SK-N-SH (cell line): ENCODE measurements at regions not wholly inside any gene's neighbourhood (a gene's known extent, or its start where the extent isn't known, plus 50 kb on each side); places are given as distances from the start of the nearest gene placed in this dataset.

Experiments used
- CTCF ChIA-PET: fragments of 300-600, 350-600 bp; formaldehyde crosslinking; extraction: SDS; loops from one replicate; lab custom pipeline; 2021; lab: Yijun Ruan, JAX
- POLR2A ChIA-PET: fragments of 350-600 bp; sonication (Branson Sonifier 250); formaldehyde crosslinking; extraction: SDS; loops from one replicate; lab custom pipeline; 2020; ENCODE audit warnings: antibody characterized with exemption, inconsistent platforms; lab: Yijun Ruan, JAX
- DNase-seq: peaks from one replicate; pipeline ENCODE4 v3.0.0; 2012
- H2AFZ ChIP-seq: fragments of 200-600 bp; sonication (generic); 2 replicates; pipeline ENCODE4 v1.8.1; 2016; ENCODE audit warnings: antibody characterized with exemption, mild to moderate bottlenecking, low read depth
- H3F3A ChIP-seq: fragments of 200-600 bp; sonication (generic); replicated peaks from 2 replicates; pipeline ENCODE3; 2016; ENCODE audit warnings: antibody characterized with exemption, mild to moderate bottlenecking; ENCODE audit not compliant: insufficient read depth
- H3K27ac ChIP-seq, 2 experiments: fragments of 200-500 bp in 1 of 2; fragments of 200-600 bp in 1 of 2; sonication (Bioruptor generic) in 1 of 2; sonication (generic), shearing (Covaris generic) in 1 of 2; 2 replicates each; pipeline versions ENCODE4 v1.5.1 to v1.6.1; 2014 to 2016; ENCODE audit warnings: low read depth in 2 of 2, inconsistent platforms in 1 of 2, low read length in 1 of 2, mild to moderate bottlenecking in 1 of 2, mixed read lengths in 1 of 2
- H3K27me3 ChIP-seq: fragments of 200-600 bp; sonication (generic), shearing (Covaris generic); 2 replicates; pipeline ENCODE4 v1.6.1; 2016; ENCODE audit warnings: mixed run types; ENCODE audit not compliant: insufficient read depth
- H3K36me3 ChIP-seq, 2 experiments: fragments of 200-500 bp in 1 of 2; fragments of 200-600 bp in 1 of 2; sonication (Bioruptor generic) in 1 of 2; sonication (generic) in 1 of 2; replicated peaks in 1 of 2; 2 replicates each; pipeline versions ENCODE3 to v1.5.1; 2014 to 2016; ENCODE audit warnings: low read length in 1 of 2, mild to moderate bottlenecking in 1 of 2; ENCODE audit not compliant: insufficient read depth in 2 of 2, control insufficient read depth in 1 of 2
- H3K4me1 ChIP-seq, 2 experiments: fragments of 200-500 bp in 1 of 2; fragments of 200-600 bp in 1 of 2; sonication (Bioruptor generic) in 1 of 2; sonication (generic), shearing (Covaris generic) in 1 of 2; 2 replicates each; pipeline versions ENCODE4 v1.5.1 to v1.6.1; 2014 to 2016; ENCODE audit warnings: low read depth in 1 of 2, low read length in 1 of 2, mixed run types in 1 of 2; ENCODE audit not compliant: insufficient read depth in 2 of 2, control insufficient read depth in 1 of 2
- H3K4me2 ChIP-seq: fragments of 200-600 bp; sonication (generic), shearing (Covaris generic); 2 replicates; pipeline ENCODE4 v1.6.1; 2017; ENCODE audit warnings: mixed run types
- H3K4me3 ChIP-seq, 2 experiments: fragments of 200-500 bp in 1 of 2; fragments of 200-600 bp in 1 of 2; sonication (Bioruptor generic) in 1 of 2; sonication (generic), shearing (Covaris generic) in 1 of 2; 2 replicates each; pipeline versions ENCODE4 v1.5.1 to v1.8.1; 2014 to 2016; ENCODE audit warnings: low read depth in 2 of 2, inconsistent platforms in 1 of 2, low read length in 1 of 2, mild to moderate bottlenecking in 1 of 2, mixed read lengths in 1 of 2, moderate library complexity in 1 of 2
- H3K79me2 ChIP-seq: fragments of 200-600 bp; sonication (generic); 2 replicates; pipeline ENCODE4 v1.8.1; 2017; ENCODE audit warnings: mild to moderate bottlenecking; ENCODE audit not compliant: insufficient read depth
- H3K9ac ChIP-seq: fragments of 200-600 bp; sonication (generic); 2 replicates; pipeline ENCODE4 v1.6.1; 2017; ENCODE audit warnings: mixed run types
- H3K9me2 ChIP-seq: fragments of 200-600 bp; sonication (generic); 2 replicates; pipeline ENCODE4 v1.6.1; 2017; ENCODE audit warnings: mixed run types
- H3K9me3 ChIP-seq: fragments of 200-600 bp; sonication (generic); 2 replicates; pipeline ENCODE4 v1.6.1; 2017; ENCODE audit warnings: mixed run types, mild to moderate bottlenecking, moderate library complexity
- H4K20me1 ChIP-seq: fragments of 200-600 bp; sonication (generic); 2 replicates; pipeline ENCODE4 v1.6.1; 2017; ENCODE audit warnings: mild to moderate bottlenecking, mixed run types; ENCODE audit not compliant: insufficient read depth
- EZH2phosphoT487 ChIP-seq: fragments of 200-600 bp; sonication (generic); IDR thresholded peaks from 2 replicates; pipeline ENCODE4 v1.6.1; 2017; ENCODE audit warnings: low read depth, mixed run types, mild to moderate bottlenecking, antibody characterized with exemption, moderate library complexity, borderline replicate concordance
- FOXM1 ChIP-seq: IDR thresholded peaks from 2 replicates; pipeline ENCODE4 v1.4.0; 2012; ENCODE audit warnings: low read depth, mild to moderate bottlenecking
- GABPA ChIP-seq: IDR thresholded peaks from 2 replicates; pipeline ENCODE4 v1.4.0; 2012; ENCODE audit warnings: low read depth, mild to moderate bottlenecking
- GATA2 ChIP-seq: sonication (generic); formaldehyde crosslinking; IDR thresholded peaks from 2 replicates; pipeline ENCODE4 v1.5.0; 2020; ENCODE audit warnings: mild to moderate bottlenecking, missing genetic modification reagents
- MEF2A ChIP-seq: IDR thresholded peaks from 2 replicates; pipeline ENCODE4 v1.4.0; 2012; ENCODE audit warnings: low read depth, borderline replicate concordance
- MXI1 ChIP-seq: IDR thresholded peaks from 2 replicates; pipeline ENCODE4 v1.6.1; 2012; ENCODE audit warnings: mild to moderate bottlenecking, low read depth, low read length, improper control_type of control experiment
- NRF1 ChIP-seq: IDR thresholded peaks from 2 replicates; pipeline ENCODE4 v1.6.1; 2012; ENCODE audit warnings: low read depth, mild to moderate bottlenecking, low read length
- POLR2AphosphoS5 ChIP-seq: IDR thresholded peaks from 2 replicates; pipeline ENCODE4 v1.6.1; 2012; ENCODE audit warnings: low read depth, low read length
- RAD21 ChIP-seq: IDR thresholded peaks from 2 replicates; pipeline ENCODE4 v1.6.1; 2012; ENCODE audit warnings: mild to moderate bottlenecking, low read length
- RCOR1 ChIP-seq: fragments of 150-350 bp; IDR thresholded peaks from 2 replicates; pipeline ENCODE4 v1.6.1; 2017; ENCODE audit warnings: antibody characterized with exemption, low read length
- RFX5 ChIP-seq: IDR thresholded peaks from 2 replicates; pipeline ENCODE4 v1.6.1; 2012; ENCODE audit warnings: mild to moderate bottlenecking, improper control_type of control experiment, low read length
- RXRA ChIP-seq: IDR thresholded peaks from 2 replicates; pipeline ENCODE4 v1.4.0; 2012; ENCODE audit warnings: low read depth, mild to moderate bottlenecking, borderline replicate concordance
- TEAD4 ChIP-seq: IDR thresholded peaks from 2 replicates; pipeline ENCODE4 v1.4.0; 2012; ENCODE audit warnings: mild to moderate bottlenecking, borderline replicate concordance; ENCODE audit not compliant: insufficient read depth
- WGBS: methylation state at CpG from one replicate; pipeline ENCODE4 v1.1.6; 2017; ENCODE audit warnings: low lambda C conversion rate; 5-methylcytosine and 5-hydroxymethylcytosine counted together
- TF ChIP-seq, protein P1 (sequence below): fragments of 150-350 bp; IDR thresholded peaks from 2 replicates; pipeline ENCODE4 v1.6.1; 2017; ENCODE audit warnings: antibody characterized with exemption, low read length, low read depth, borderline replicate concordance
- TF ChIP-seq, protein P2 (sequence below): IDR thresholded peaks from 2 replicates; pipeline ENCODE4 v1.4.0; 2012; ENCODE audit warnings: low read depth
- TF ChIP-seq, protein P3 (sequence below): IDR thresholded peaks from 2 replicates; pipeline ENCODE4 v1.4.0; 2012; ENCODE audit warnings: low read depth, borderline replicate concordance
- TF ChIP-seq, protein P4 (sequence below): fragments of 150-350 bp; IDR thresholded peaks from 2 replicates; pipeline ENCODE4 v1.6.1; 2016; ENCODE audit warnings: mild to moderate bottlenecking, low read depth, low read length
- TF ChIP-seq, protein P5 (sequence below): fragments of 200-600 bp; sonication (generic); IDR thresholded peaks from 2 replicates; pipeline ENCODE4 v1.6.1; 2017; ENCODE audit warnings: antibody characterized with exemption, mild to moderate bottlenecking, moderate library complexity
- TF ChIP-seq, protein P6 (sequence below): IDR thresholded peaks from 2 replicates; pipeline ENCODE4 v1.4.0; 2012; ENCODE audit warnings: low read depth, borderline replicate concordance
- TF ChIP-seq, protein P7 (sequence below): IDR thresholded peaks from 2 replicates; pipeline ENCODE4; 2012

DNA sequence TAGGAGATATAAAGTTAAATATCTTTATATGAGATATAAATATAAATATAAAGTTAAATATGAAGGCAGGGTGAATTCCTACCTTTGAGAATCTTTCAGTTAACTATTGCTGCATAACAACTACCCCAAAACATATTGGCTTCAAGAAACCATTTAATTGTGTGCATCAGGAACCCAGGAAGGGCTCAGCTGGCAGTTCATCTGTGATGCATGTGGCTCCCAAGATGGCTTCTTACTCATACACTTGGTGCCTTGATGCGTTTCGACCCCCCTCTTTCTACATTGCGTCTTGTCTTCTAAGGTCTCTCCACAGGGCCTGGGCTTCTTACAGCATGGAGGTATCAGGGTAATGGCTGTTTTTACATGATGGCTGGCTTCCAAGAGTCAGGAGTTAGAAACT lies 253.9 kb upstream of the CRY1 start (continued):
- TF ChIP-seq, protein P1, sequence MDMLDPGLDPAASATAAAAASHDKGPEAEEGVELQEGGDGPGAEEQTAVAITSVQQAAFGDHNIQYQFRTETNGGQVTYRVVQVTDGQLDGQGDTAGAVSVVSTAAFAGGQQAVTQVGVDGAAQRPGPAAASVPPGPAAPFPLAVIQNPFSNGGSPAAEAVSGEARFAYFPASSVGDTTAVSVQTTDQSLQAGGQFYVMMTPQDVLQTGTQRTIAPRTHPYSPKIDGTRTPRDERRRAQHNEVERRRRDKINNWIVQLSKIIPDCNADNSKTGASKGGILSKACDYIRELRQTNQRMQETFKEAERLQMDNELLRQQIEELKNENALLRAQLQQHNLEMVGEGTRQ, result no peak
- TF ChIP-seq EZH2phosphoT487 (no peak), GABPA (no peak), POLR2AphosphoS5 (no peak), MXI1 (no peak)
- TF ChIP-seq, protein P2, sequence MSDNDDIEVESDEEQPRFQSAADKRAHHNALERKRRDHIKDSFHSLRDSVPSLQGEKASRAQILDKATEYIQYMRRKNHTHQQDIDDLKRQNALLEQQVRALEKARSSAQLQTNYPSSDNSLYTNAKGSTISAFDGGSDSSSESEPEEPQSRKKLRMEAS, result no peak
- TF ChIP-seq, protein P3, sequence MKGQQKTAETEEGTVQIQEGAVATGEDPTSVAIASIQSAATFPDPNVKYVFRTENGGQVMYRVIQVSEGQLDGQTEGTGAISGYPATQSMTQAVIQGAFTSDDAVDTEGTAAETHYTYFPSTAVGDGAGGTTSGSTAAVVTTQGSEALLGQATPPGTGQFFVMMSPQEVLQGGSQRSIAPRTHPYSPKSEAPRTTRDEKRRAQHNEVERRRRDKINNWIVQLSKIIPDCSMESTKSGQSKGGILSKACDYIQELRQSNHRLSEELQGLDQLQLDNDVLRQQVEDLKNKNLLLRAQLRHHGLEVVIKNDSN, result no peak
- TF ChIP-seq, protein P4, sequence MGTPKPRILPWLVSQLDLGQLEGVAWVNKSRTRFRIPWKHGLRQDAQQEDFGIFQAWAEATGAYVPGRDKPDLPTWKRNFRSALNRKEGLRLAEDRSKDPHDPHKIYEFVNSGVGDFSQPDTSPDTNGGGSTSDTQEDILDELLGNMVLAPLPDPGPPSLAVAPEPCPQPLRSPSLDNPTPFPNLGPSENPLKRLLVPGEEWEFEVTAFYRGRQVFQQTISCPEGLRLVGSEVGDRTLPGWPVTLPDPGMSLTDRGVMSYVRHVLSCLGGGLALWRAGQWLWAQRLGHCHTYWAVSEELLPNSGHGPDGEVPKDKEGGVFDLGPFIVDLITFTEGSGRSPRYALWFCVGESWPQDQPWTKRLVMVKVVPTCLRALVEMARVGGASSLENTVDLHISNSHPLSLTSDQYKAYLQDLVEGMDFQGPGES, result no peak
- TF ChIP-seq, all 33 proteins: peak for 0

DNA sequence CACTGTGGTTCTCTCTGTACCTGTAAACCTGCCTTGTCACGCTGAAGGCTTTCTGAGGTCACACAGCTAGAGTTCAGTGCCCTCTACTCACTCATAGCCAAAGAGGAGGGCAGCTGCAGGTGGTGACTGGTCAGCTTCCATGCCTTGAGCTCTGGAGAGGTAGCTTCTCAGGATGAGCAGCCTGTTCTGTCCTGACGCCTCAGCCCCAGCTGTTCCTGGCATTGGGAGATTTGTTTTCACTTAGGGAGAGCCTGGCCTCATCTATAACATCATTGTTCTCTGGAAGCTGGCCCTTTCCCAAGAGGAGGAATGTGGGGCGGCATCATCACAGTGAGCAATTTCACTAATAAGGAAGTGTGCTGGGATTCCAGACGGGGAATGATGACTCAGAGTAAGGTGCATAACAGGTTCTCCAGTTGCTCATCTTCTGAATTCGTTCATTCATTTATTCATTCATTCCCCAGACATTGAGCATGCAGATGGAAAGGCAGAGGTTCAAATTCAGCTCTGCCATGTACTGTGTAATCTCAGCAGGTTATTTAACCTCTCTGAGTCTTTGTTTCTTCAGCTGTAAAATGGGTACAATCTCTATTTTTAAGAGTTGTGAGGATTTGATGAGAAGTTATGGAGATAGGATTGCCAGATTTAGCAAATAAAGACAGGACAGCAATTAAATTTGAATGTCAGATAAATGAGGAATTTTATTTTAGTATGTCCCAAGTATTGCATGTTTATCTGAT lies 255.8 kb upstream of the CRY1 start:
- H3K27me3 ChIP-seq, result no peaks in the 10 kb centered on the region
- no peaks in the 10 kb centered on the region for H3K36me3 ChIP-seq
- no peaks in the 10 kb centered on the region for H4K20me1 ChIP-seq
- H3K9me2 ChIP-seq, result no peaks in the 10 kb centered on the region
- no peak overlapping the region for H2AFZ ChIP-seq
- no peaks in the 10 kb centered on the region for H3K9me3 ChIP-seq
- ChIA-PET CTCF (interaction anchor here (0.7 to 1.8 kb wide), 8 partner anchors 10 to 219 kb away, joined by 3 to 7 read pairs (median 4); no protein-coding TSS in a partner anchor), POLR2A (interaction anchor here (0.8 kb wide), 1 partner anchor 14 kb away, joined by 3 read pairs; no protein-coding TSS in a partner anchor)
- H3K79me2 ChIP-seq, result no peaks in the 10 kb centered on the region
- DNase-seq, result peak; percentile 32
- WGBS, result 13% methylated on average over 4 of the region's 5 CpGs
- no peak overlapping the region for H3K27ac ChIP-seq
- H3K9ac ChIP-seq, result no peak overlapping the region
- peaks cover 6% of the 10 kb centered on the region for H3F3A ChIP-seq
- no peak overlapping the region for H3K4me3 ChIP-seq
- H3K4me1 ChIP-seq, result peaks cover 6 to 8% of the 10 kb centered on the region in 2 experiments; a peak in 2 of 4 replicates
- H3K4me2 ChIP-seq, result no peak overlapping the region
- TF ChIP-seq, protein P5, sequence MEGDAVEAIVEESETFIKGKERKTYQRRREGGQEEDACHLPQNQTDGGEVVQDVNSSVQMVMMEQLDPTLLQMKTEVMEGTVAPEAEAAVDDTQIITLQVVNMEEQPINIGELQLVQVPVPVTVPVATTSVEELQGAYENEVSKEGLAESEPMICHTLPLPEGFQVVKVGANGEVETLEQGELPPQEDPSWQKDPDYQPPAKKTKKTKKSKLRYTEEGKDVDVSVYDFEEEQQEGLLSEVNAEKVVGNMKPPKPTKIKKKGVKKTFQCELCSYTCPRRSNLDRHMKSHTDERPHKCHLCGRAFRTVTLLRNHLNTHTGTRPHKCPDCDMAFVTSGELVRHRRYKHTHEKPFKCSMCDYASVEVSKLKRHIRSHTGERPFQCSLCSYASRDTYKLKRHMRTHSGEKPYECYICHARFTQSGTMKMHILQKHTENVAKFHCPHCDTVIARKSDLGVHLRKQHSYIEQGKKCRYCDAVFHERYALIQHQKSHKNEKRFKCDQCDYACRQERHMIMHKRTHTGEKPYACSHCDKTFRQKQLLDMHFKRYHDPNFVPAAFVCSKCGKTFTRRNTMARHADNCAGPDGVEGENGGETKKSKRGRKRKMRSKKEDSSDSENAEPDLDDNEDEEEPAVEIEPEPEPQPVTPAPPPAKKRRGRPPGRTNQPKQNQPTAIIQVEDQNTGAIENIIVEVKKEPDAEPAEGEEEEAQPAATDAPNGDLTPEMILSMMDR, result no peak
- TF ChIP-seq POLR2AphosphoS5 (no peak), RXRA (peak; percentile 27; the same call in 1 of the 2 replicates), RCOR1 (peak; percentile 52; the same call in 1 of the 2 replicates), RFX5 (no peak), FOXM1 (no peak), EZH2phosphoT487 (no peak), MXI1 (no peak), RAD21 (no peak), GATA2 (CRISPR knock-in tag) (no peak), TEAD4 (0 out of 2 replicates have a peak, but pooled peaks have one; percentile 50), MEF2A (no peak), NRF1 (no peak)
- TF ChIP-seq, protein P6, sequence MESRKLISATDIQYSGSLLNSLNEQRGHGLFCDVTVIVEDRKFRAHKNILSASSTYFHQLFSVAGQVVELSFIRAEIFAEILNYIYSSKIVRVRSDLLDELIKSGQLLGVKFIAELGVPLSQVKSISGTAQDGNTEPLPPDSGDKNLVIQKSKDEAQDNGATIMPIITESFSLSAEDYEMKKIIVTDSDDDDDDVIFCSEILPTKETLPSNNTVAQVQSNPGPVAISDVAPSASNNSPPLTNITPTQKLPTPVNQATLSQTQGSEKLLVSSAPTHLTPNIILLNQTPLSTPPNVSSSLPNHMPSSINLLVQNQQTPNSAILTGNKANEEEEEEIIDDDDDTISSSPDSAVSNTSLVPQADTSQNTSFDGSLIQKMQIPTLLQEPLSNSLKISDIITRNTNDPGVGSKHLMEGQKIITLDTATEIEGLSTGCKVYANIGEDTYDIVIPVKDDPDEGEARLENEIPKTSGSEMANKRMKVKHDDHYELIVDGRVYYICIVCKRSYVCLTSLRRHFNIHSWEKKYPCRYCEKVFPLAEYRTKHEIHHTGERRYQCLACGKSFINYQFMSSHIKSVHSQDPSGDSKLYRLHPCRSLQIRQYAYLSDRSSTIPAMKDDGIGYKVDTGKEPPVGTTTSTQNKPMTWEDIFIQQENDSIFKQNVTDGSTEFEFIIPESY, result no peak
- TF ChIP-seq, protein P1, result no peak
- TF ChIP-seq, protein P7, sequence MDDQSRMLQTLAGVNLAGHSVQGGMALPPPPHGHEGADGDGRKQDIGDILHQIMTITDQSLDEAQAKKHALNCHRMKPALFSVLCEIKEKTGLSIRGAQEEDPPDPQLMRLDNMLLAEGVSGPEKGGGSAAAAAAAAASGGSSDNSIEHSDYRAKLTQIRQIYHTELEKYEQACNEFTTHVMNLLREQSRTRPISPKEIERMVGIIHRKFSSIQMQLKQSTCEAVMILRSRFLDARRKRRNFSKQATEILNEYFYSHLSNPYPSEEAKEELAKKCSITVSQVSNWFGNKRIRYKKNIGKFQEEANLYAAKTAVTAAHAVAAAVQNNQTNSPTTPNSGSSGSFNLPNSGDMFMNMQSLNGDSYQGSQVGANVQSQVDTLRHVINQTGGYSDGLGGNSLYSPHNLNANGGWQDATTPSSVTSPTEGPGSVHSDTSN, result peak; percentile 37; the same call in 1 of the 2 replicates
